NB4 (cell line): ENCODE measurements at regions not wholly inside any gene's neighbourhood (a gene's known extent, or its start where the extent isn't known, plus 50 kb on each side); places are given as distances from the start of the nearest gene placed in this dataset.

ENCODE experiments used
- CTCF ChIP-seq: IDR thresholded peaks from one replicate; pipeline ENCODE4 v1.5.1; 2012; ENCODE audit warnings: low read depth, low read length
- MYC ChIP-seq: IDR thresholded peaks from 2 replicates; pipeline ENCODE4 v1.6.1; 2011; ENCODE audit warnings: low read depth, low read length
- POLR2A ChIP-seq: IDR thresholded peaks from 2 replicates; pipeline ENCODE4 v1.6.1; 2011; ENCODE audit warnings: mild to moderate bottlenecking; ENCODE audit not compliant: insufficient read length; ENCODE audit errors: extremely low read depth

- TF ChIP-seq CTCF (no peak), MYC (no peak), POLR2A (no peak)
Observed at GRCh38 chr9:111096051-111096450, 57.8 kb upstream of the LPAR1 start.
